Hypothalamus (tissue), 51 donors: ENCODE measurements at regions not wholly inside any gene's neighbourhood (a gene's known extent, or its start where the extent isn't known, plus 50 kb on each side); places are given as distances from the start of the nearest gene placed in this dataset.

Experiments used
- DNase-seq, 51 donors: peaks; one replicate each; lab custom pipeline; 2025; lab: John Stamatoyannopoulos, UW

DNA sequence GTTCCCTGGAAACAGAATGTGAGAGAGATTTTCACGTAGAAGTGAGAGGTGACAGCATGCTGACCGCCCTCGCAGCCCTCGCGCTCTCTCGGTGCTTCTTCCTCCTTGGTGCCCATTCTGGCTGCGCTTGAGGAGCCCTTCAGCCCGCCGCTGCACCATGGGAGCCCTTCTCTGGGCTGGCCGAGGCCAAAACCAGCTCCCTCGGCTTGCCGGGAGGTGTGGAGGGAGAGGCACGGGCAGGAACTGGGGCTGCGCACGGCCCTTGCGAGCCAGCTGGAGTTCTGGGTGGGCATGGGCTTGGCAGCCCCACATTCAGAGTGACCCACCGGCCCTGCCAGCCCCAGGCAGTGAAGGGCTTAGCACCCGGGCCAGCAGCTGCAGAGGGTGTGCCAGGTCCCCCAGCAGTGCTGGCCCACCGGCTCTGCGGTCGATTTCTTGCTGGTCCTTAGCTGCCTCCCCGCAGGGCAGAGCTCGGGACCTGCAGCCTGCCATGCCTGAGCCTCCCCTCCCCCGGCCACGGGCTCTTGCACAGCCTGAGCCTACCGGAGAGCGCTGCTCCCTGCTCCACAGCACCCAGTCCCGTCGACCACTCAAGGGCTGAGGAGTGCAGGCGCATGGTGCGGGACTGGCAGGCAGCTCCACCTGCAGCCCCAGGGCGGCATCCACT, 888.7 kb upstream of the ZWINT start:
- no peak for DNase-seq

DNA sequence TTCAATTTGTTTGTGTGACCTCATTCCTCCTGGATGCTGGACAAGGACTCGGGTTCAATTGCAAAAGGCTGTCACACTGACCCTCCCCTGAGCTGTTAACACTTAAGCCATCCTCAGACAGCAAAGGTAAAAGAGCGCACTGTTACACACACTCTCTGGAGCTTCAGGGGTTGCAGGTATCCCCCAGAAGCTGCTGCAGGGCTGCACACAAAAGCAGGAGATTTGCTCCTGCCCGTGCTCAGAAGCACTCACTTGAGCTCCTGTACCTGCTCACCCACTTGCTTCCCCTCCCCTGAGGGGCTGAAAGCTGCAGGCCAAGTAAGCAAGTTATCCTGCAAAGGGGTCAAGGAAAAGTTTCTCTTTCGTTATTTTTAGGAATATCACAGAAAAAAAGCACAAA, 886.2 kb upstream of the ZWINT start:
- DNase-seq: no peak

DNA sequence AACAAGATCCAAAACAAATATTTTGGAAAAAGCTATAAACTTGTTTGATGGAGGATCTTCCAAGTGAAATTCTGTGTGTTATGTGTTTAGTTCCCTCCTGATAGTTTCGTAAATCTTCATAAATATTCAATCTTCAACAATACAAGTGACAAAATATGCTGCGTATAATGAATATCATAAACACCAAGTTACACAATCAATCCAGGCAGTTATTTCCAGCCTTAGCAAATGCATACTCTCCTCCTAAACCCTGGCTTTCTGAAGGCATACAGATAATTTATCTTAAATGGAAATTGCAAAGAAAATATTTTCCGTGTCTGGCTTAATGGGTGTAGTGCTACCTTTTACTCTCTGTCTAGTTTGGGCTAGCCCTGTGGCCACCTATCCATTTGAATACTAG, 864.9 kb upstream of the ZWINT start:
- DNase-seq: no peak

DNA sequence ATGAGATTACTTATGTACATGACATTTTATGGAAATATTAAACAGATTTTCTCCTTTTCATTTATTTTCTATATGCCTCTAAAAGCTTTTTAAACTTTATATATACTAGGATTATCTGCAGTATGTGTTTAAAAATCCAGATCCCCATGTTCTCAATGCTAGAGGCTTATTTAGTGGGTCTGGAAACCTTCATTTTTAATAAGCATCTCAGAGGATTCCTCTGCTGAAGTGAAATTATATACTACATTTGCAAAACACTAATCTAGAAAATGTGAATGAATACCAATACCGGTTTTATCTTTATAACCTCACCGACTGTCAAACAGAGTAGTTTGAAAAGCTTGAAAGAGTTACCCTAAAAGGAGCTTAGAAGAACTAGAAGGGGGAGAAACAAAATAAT, 863.8 kb upstream of the ZWINT start:
- DNase-seq: no peak

DNA sequence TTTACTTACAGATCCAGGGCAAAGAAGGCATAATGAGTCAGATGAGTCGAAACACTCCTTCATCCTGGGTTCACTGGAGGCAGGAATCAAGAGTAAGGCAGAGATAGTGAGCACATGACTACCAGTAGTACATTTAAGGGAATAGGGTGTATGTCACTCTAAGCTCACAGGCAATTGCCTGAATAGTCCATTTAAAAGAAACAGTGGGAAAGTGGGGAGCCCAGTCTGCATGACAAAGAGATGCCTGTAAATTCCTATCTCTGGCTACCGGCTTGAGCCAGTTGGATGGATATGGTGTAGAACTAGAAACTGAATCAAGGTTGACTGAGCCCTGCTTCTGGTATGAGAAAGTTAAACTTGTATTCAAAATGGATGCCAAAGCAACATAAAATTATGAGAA, 861.5 kb upstream of the ZWINT start:
- DNase-seq: no peak

DNA sequence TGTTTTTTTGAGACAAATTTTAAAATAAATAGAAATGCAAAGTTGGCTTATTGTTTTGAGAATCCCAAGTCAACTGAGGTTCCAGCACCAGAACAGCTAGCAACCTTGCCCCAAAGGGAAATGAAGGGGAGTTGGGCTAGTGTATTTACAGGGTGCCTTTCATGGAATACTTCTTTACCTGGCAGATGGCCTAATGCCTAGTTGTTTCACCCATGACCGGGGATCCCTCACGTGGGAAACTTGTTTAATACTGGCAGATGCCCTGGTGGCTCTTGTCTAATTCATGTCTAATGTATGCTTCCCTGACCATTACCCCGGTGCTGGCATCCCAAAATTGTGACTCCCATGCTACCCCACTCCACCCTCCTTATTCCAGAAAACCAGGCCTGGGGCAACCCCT, 861.1 kb upstream of the ZWINT start:
- DNase-seq: no peak

DNA sequence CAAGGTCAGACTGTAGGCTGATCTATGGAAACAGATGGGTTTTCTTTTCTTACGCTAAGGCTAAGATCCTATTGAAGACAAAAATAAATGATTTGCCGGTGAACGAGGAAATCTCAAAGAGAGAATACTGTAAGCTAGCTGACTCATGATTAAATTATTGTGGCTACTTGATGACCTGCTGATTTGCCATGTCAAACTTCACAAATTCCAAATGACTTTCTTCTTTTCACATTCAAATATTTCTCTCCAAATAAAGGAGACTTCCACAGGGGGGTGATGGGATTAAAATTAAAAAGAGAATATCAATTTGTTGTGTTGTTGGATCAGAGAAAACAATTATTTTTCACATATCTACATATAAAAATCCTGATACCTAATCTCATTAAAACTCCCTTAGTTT, 860.6 kb upstream of the ZWINT start:
- DNase-seq: no peak

DNA sequence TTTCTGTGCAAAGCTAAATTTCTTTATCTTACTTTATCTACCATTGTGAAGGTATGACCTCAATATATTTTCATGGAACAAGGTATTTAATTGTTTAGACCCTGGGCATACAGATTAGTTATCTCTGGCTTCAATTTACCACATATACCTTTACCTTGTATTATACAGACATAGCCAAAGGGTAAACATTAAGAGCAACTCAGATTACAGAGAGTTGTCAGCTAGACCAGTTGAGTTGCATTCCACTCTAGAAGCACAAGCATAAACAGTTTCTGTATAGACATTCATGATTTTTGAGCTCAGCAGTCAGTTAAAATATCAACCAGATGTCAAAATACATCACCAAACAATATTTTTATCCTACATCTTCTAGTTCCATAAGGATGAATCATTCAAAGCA, 857.3 kb upstream of the ZWINT start:
- no peak for DNase-seq

DNA sequence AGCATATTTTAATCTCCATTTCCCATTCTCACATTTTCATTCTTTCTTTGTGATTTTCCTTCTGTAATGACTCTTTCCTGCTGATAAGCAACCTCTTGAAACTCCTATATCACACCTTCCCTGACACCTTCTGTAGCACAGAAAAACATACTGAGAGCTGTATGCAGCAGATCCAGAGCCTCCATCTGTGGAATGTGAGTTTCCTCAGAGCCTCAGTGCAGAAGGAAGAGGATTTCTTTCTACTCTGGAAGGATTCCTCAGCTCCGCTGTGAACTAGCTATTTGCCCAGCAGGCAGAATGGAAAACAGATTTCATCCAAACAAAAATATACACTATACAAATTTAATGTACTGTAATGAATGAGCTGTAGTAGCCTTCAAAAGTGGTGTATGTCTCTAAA, 841.3 kb upstream of the ZWINT start:
- no peak for DNase-seq

DNA sequence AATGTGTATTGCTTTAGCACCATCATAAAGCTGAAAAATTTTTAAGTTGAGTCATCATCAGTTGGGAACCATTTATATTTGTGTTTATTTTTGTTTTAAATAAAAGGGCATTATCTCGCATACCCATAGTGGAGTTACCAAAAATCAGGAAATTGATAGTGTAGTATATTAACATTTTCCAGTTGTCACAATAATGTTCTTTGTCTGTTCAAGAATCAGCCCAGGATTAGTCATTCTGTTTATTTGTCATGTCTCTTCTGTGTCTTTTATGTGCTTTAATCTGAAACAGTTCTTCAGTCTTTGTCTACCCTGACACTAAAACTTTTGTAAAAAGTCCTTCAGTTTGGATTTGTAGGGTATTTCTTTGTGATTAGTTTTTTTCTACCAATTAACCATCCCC, 827.8 kb upstream of the ZWINT start:
- no peak for DNase-seq

DNA sequence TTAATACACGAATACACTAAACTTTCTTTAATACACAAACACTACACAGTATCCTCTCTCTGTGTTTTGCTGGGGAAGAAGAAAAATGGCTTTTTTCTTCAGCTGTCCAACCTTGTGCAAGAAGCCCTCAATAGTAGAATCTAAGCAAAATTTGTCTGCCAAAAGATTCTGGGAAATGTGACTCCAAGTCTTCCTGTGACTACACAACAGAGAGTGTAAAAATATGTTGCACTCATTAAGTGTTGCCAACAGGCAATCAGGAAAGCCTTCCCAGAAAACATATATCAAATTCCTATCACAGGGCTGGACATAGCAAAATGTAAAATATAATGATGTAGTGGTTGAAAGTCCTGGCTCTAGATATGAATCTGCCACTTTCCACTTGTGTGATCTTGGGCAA, 825.1 kb upstream of the ZWINT start:
- DNase-seq: no peak

DNA sequence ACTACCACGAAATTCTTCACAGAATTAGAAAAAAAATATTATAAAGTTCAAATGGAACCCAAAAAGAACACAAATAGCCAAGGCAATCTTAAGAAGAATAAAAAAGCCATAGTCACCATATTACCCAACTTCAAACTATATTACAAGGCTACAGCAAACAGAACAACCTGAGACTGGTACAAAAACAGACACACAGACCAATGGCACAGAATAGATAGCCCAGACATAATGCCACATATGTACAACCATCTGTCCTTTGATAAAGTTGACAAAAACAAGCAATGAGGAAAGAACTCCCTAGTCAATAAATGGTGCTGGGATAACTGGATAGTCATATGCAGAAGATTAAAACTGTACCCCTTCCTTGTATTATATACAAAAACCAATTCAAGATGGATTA, 808.5 kb upstream of the ZWINT start:
- DNase-seq: no peak

DNA sequence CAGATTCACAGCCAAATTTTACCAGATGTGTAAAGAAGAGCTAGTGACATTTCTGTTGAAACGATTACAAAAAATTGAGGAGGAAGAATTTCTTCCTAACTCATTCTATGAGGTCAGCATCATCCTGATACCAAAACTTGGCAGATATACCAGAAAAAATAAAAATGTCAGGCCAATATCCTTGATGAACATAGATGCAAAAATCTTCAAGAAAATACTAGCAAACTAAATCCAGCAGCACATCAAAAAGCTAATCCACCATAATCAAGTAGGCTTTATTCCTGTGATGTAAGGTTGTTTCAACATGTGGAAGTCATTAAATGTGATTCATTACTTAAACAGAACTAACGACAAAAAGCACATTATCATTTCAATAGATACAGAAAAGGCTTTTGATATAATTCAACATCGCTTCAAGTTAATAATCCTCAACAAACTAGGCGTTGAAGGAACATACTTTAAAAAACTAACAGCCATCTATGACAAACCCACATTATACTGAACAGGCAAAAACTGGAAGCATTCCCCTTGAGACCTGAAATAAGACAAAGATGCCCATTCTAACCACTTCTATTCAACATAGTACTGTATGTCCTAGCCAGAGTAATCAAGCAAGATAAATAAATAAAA, 807.7 kb upstream of the ZWINT start:
- DNase-seq: no peak

DNA sequence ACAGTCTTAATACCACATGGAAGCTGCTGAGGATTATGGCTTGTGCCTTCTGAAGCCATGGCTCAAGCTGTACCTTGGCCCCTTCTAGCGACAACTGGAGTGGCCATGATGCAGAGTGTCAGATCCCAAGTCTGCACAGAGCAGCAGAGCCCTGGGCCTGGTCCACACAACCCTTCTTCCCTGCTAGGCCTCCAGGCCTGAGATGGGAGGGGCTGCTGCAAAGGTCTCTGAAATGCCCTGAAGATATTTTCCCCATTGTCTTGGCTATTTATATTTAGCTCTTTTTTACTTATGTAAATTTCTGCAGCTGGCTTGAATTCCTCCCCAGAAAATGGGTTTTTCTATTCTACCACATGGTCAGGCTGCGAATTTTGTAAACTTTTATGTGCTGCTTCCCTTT, 804.6 kb upstream of the ZWINT start:
- no peak for DNase-seq

DNA sequence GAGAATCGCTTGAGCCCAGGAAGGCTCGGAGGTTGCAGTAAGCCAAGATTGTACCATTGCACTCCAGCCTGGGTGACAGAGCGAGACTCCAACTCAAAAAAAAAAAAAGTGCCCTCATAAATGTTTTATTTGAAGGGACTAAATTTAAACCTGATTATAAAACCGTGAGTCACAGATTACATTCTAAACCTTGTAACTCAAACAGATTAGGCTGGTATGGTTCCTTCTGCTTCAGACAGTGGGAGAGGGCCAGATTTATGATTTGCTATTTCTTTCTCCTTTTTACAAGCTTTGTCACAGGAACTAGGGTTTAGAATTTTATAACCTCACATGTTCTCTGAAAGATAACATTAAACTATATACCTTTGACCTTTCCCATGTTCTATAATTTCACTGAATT, 801.2 kb upstream of the ZWINT start:
- DNase-seq: no peak

DNA sequence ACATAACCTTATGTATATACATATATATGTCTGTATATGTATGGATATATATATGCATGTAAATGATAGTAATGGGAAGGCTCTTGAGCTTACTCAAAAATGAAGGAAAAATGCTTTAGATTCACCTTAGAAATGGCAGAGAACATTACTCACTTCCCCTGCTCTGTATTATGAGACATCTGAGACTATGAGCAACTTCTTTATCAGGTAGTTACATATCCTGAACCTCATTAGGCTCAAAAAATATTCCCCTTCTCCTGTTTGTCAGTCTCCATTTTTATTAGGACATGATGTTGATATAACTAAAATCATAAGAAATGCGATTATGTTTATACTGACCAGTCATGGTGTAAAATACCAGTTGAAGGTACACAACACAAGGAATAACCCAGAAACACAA, 800.1 kb upstream of the ZWINT start:
- no peak for DNase-seq

DNA sequence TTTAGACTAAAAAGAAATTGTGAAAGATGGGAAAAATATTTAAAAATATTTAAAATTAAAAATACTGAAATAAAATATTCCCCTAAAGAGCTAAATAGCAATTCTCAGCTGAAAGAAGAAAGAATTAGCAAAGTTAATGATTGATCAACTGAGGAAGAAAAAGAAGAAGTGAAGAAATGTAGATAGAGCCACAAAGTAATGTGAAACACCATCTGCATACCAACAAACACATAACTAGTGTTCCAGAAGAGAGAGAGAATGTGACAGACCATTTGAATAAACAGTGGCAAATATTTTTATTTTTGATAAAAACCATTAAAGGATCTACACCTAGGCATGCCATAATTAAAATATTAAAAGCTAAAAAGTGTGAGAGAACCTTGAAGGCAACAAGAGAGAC, 784.5 kb upstream of the ZWINT start:
- no peak for DNase-seq

DNA sequence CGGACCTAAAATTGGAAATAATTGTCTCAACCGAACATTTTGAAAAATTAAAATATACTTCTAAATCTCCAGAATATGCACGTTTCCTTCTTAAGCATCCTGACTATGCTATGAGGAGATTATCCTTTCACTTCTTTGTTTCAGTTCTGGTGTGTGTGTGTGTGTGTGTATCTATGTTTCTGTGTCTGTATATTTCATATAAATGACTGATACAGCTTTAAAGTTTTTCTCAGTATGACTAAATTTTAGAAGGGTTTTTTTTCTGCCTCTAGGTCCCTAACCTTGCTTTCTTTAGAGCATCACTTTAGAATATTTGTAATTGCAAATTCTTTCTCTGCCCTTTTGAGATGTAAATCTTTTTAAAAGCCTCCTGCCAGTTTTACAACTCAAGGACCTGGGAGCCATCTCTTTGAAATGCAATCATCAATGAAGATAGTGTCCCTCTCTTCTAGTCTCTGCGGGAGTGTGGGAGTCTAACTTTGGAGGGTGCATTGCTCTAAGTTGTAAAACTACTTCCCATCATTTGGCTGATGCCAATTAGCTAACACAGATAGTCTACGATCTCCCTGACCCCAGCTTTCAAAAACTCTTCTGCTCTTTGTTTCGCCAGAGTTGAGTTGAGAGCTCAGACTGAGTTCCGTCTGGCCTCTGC, 782.0 kb upstream of the ZWINT start:
- no peak for DNase-seq

DNA sequence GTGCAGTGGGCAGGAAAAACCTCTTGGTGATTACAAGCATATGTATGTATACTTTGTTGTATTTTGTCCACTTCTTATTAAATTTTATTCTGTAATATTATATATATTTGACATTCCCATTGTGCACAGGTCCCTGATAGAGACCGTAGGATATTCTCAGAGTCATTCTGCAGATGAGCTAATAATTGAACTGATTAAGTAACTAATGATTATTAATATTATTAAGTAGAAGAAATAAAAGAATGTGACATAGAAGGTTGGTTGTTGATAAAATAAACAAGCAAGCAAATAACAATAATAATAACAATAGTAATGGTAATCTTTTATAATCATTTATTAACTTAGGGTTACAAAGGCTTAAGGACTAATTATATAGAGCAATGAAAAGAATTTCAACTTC, 780.6 kb upstream of the ZWINT start:
- no peak for DNase-seq

DNA sequence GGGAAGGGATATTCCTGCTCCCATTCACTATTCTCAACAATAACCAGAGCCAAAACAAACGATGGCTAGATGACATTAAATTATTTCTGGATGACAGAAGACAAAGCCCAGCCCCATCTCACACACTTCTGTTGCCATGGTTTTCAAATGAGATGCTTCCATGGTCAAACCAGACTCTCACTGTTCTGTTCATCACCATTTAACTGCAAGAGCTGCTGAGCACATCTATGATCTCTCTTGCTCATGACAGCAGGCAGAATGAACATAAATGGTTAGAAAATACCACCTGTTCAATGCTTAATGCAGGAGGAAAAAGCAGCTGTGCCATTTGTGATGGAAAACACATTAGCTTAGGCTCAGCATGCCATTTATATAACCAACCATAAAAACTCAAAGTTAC, 758.6 kb upstream of the ZWINT start:
- DNase-seq: no peak

DNA sequence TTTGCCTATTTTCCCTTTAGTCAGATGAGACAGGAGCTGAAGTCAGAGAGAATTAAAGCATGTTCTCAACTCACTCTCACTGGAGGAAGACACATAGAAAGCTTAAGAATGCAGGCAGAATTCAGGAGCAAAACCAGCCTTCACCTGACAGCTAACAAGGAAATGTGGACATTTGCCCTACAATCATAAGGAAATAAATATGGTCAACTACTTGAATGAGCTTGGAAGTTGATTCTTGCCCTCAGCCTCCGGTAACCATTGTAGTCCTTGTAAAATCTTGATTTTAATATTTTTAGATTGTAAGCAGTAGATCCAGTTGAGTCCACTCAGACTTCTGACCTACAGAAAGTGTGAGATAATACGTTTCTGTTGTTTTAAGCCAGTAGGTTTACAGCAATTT, 752.5 kb upstream of the ZWINT start:
- DNase-seq: no peak

DNA sequence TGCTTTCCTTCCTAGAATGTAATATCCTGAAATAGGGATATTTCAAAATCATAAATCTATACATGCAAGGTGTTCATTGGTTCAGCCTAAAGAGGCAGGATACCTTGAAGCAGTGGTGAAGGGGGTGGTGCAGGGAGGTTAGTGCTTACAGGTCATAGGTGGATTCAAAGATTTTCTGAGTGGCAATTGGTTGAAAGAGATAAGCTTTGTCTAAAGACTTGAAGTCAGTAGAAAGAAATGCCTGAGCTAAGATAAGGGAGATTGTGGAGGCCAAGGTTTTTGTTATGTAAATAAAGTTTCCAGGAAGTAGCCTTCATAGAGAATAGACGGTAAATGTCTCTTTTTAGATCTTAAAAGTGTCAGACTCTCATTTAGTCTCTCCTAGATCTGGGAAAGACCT, 741.2 kb upstream of the ZWINT start:
- no peak for DNase-seq

DNA sequence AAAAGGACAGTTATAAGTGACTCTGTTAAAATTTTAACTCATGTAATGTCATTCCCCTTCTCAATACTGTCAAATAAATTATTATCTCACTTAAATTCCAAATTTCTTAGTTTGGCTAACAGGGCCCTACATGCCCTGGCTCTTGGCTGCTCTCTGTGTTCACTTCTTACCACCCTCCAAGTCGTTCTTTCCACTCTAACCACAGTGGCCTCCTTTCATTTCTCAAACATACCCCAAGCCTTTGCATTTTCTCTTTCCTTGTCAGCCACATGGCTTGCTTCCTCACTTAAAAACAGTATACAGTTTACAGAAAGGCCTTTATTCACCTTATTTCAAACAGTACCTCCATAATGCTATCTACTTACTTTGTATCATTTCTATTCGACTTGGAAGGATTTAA, 737.1 kb upstream of the ZWINT start:
- DNase-seq: no peak
